Vagina (tissue), 2 donors: ENCODE measurements at regions not wholly inside any gene's neighbourhood (a gene's known extent, or its start where the extent isn't known, plus 50 kb on each side); places are given as distances from the start of the nearest gene placed in this dataset.

Source experiments
- POLR2A ChIP-seq, 2 donors: fragments of 450-650 bp; IDR thresholded peaks; one replicate each; pipeline ENCODE4 v1.6.1; 2017; ENCODE audit warnings: antibody characterized with exemption in 2 of 2, mild to moderate bottlenecking in 2 of 2, moderate library complexity in 2 of 2
- TF ChIP-seq, protein P1 (sequence below), 3 experiments: fragments of 450-650 bp in 2 of 3; fragments of 200-600 bp in 1 of 3; sonication (generic) in 1 of 3; IDR thresholded peaks; one replicate each; pipeline ENCODE4 v1.5.1; 2017 to 2019; ENCODE audit warnings: antibody characterized with exemption in 3 of 3, mild to moderate bottlenecking in 2 of 3, moderate library complexity in 2 of 3

DNA sequence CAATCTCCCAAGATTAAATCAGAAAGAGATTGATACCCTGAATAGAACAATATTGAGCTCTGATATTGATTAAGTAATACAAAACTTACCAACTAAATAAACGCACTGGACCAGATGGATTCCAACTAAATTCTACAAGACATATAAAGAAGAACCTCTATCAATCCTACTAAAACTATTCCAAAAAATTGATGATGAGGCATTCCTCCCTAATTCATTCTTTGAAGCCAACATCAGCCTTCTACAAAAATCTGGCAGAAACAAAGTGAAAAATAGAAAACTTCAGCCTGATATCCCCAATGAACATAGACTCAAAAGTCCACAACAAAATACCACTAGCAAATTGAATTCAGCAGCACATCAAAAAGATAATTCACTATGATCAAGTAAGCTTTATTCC is 695.5 kb downstream of the NYAP2 start:
- TF ChIP-seq, protein P1, sequence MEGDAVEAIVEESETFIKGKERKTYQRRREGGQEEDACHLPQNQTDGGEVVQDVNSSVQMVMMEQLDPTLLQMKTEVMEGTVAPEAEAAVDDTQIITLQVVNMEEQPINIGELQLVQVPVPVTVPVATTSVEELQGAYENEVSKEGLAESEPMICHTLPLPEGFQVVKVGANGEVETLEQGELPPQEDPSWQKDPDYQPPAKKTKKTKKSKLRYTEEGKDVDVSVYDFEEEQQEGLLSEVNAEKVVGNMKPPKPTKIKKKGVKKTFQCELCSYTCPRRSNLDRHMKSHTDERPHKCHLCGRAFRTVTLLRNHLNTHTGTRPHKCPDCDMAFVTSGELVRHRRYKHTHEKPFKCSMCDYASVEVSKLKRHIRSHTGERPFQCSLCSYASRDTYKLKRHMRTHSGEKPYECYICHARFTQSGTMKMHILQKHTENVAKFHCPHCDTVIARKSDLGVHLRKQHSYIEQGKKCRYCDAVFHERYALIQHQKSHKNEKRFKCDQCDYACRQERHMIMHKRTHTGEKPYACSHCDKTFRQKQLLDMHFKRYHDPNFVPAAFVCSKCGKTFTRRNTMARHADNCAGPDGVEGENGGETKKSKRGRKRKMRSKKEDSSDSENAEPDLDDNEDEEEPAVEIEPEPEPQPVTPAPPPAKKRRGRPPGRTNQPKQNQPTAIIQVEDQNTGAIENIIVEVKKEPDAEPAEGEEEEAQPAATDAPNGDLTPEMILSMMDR (IDR thresholded peaks at IDR 0.05): no peak
- TF ChIP-seq POLR2A (IDR thresholded peaks at IDR 0.05): no peak
